ENCODE measurements at regions not wholly inside any gene's neighbourhood (a gene's known extent, or its start where the extent isn't known, plus 50 kb on each side); places are given as distances from the start of the nearest gene placed in this dataset.

DNA sequence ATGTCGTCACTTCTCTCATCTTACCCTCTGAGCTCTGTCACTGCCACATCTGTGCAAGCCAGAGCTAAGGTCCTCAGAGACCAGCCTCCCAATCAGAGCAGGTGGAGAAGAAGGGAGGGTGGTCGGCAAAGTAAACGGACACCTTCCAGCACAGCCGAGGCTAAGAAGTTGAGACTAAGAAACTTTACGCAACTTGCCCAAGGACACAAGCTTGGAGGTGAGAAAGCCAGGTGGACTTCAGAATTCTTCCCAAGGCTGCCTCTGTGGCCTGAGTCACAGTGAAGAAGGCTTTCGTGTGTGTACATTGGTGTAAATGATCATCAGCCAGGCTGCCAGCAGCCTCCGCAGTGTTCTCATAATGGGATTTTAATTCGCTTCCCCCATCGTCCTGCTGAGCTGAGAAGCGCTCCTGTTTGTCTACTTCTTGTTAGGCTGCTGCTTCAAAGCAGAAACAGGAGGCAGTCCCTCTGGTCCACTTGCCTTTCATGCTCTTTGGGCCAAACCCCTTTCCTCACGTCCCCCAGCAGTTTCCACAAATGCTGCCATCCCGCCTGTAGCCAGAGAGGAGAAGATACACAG lies 125.0 kb upstream of the RPL38 start:
- no peak for DNase-seq (ENCODE audit: low read depth, low spot score)

DNA sequence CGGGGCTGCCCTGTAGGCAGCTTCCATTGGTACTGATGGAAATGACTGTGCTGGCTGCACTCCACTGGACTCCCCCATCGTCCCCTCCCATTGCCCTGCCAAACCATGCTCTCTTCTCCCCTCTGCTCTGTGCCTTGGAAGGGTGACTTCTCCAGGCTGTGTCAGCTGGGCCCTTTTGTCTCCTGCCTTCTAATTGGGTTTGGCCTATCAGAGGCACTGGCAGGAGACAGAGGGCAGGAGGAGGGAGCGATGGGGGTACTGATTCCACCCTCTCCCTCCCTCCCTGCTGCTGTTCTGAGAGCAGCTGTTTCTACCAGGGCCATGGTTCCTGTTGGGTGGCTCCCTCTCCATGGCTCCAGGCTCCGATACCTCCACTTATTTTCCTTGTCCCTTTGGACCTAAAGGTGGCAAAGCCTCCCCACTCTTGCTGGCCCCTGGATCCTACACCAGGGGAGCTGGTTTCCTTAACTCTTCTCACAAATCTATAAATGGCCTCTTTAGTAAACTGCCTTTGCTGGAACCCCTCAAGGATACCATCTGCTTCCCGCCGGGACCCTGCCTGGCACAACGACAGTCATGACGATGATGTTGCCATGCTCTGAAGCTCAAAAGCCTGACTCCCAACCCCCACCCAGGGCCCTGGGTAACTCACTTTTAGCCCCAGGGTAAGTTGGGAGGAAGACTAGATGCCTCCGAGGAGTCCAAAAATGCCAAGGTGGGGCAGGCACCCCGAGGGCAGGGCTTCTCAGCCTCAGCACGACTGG lies 123.8 kb upstream of the RPL38 start:
- DNase-seq (ENCODE audit: low read depth, low spot score), result no peak

DNA sequence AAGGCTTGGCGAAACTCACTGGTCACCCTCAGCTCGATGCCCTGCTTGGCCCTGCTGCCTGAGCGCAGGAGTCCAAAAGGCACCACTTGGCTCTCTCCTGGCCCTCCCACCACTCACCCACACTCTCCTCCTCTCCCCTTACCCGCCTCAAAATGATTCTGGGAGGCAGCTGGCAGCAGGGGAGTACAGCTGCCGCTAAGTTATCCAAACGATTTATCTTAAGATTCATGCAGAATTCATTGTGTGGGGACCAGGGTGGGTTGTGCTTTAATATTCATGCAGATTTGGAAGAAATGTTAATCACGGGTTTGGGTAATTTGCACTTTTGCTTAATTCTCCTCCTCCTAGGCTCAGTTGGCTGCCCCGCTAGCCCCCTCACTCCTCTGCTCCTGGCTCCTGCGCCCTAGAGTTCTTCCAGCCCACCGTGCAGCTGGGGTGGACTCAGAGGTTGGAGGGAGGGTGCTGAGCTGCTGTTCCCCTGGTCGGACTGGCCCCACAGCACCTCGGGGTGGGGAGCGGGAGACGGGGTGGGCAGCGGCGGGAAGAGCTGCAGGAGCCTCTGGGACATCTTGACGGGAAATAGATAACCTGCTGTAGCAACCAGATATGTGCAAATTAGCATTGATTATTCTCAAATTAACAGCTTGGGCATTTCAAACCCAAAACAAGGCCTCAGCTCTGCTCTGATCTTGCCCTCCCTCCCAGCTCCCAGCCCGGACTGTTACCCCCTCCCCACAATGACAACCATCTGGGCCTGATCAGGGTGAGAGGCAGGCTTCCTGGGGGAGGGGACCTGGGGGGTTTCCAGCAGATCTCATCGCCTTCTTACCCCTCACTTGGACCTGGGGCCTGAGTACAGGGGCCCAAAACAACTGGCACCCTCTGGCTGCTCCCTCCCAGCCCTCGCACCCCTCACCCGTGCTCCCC lies 122.6 kb upstream of the RPL38 start:
- DNase-seq (ENCODE audit: low read depth, low spot score), result no peak

DNA sequence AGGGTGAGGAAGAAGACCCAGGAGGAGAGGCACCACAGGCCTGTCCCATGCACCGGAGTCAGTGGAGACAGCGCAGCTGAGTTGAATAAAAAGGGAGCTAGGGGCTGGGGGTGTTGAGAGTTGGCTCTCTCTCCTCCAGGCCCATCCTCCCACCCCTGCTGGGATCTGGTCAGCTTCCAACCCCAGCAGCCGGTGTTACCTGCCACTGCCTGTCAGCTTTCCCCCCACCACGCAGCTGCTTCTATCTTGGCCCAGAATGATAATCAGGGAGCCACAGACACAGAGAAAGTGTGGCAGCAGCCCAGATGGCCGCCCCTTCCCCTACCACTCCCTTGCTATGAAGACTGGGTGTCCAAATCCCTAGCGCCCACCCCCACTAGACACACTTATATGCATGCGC lies 120.6 kb upstream of the RPL38 start:
- DNase-seq (ENCODE audit: low read depth, low spot score), result no peak

DNA sequence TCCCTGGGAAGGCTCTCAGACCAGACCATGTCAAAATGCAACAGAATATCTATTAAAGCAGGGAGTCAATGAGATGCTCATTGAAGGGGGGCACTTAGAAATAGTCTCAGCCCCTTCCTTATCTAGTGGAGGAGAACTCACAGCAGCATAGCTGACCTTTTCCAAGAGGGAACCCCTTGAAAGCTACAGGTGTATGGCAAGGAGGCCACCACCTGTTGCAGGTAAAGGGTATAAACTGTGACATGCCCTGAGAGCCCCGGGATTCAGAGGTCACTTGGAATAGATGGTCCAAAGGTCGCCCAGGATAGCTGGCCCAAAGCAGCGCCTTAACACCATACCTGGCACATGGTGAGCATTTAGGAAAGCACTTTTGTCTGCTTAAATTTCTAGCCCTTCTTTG lies 120.2 kb upstream of the RPL38 start:
- DNase-seq (ENCODE audit: low read depth, low spot score), result no peak

DNA sequence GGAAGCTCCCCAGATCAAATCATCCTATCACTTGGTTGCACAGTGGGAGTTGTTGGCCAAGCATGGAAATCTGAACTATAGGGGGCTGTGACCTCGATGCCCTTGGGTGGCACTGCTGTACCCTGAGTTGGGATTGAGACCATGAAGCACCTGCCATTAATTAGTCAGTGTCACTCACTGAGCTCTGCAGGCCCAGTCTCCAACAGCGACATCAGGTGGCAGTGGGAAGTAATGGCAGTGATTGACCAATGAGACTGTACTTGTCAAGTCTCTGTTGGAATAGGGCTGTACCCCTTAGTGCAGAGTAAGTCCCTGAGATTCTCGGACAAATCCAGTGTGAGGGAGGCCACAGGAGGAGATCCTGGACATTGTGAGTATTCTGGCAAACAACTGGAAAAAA lies 118.0 kb upstream of the RPL38 start:
- no peak for DNase-seq (ENCODE audit: low read depth, low spot score)

DNA sequence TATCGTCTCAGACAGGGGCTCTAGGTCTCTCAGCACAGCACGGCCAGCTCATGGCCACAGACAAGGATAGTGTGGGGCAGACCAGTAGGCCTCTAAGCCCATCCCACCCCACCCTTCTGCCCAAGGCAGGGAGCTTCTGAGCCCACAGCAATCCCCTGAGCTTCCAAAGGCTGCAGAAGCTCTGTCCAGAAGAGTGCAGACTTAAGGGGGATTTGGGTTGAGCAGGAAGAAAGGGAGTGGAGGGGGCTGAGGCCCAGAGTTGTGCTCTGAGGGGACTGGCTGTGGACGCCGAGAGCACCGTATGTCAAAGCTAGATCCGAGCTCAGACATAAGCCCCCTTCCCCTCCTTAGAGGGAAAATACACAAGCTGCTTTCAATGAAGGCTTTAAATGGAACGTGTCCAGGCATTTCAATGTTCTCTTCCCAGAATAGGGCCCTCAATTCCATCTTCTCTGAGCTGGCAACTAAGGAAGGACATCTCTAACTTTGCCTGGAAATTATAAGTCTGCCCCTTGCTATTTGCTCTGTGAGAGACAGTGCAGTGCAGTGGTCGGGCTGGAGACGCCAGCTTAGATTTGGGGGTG lies 116.4 kb upstream of the RPL38 start:
- DNase-seq (ENCODE audit: low read depth, low spot score), result no peak

DNA sequence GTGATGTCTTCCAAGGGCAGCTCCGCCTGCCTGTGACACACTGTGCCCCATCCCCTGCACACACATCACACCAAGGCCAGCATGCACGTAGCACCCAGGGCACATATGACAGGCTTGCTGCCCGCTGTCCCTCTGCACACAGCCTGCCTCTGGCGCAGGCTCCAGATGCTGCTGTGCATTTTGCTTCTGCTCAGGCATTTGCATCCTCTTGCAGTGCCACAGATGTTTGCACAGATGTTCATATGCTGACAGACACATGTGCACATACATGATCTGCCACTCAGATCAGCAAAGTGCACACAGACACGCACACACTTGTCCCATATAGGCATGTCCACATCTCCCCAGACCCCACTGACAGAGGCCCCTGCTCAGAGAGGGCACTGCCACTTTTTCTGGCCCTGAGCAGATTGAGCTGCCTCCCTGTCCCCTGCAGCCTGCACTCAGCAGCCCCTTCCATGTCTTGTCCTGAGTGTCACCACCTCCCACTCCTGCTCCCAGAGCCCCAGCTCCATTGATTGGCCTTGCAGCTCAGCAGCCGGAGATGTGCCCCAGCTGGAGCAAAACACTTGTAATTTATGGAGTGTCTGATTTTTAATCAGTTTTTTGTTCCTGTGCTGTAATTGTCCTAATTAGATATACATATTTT lies 115.1 kb upstream of the RPL38 start:
- DNase-seq (ENCODE audit: low read depth, low spot score), result no peak

DNA sequence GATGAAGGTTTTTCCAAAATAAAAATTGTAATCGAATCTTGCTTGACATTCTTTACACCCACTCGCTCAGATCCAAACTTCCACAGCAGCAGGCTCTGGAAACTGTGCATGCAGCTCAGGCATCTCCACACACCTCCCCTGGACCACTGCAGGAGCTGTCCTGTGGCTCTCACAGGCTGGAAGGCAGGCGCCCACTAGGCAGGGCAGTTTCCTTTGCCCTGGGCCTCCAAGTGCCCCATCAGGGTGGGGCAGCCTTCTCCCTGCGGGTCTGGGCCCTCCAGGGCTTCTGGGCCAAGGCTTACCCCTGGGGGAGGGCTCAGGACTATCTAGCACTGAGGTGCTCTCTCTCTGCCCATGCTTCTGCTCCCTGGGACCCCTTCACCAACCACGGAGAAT lies 114.5 kb upstream of the RPL38 start:
- no peak for DNase-seq (ENCODE audit: low read depth, low spot score)

DNA sequence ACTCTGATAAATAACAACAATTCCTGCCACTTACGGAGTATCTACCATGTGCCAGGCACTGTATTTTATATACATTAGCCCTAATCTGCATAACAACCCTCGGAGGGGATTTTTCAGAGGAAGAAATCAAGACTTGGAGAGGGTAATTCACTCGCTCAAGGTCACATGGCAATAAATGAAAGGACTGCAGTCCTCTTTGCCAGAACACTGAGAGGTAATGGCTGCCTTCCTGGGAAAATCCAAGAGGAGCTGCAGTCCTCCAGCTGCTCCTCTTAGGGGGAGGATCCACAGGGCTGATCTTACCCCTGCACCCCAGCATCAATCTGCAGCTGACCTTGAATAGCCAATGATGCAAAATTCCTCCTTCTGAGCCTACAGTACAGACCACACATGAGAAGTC lies 114.1 kb upstream of the RPL38 start:
- DNase-seq (ENCODE audit: low read depth, low spot score), result no peak

DNA sequence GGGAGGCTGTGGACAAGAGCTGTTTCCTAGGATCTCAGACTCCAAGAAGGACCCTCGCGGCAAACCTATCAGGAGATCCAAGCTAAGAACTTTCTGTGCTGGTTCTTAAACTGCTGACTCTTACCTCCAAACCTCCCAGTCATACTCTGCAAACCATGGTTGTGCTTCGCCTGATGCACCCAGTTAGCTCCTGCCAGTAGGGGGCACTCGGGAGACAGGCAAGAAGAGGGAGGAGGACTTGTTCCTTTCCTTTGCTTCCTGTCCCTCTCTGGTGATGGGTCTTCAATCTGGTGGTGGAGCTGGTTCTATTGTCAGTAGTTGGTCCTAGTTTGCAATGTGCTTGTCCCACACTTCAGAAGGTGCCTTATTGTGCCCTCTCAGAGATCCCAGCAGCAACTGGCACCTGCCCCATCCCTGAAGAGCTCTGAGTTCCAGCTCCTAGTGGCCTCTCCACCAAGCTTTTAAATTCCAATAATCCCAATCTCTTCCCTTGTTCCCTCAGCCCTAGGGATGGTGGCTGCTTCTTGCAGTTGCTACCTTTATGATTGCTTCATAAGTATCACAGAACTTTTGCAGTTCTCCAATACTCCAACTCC lies 113.5 kb upstream of the RPL38 start:
- no peak for DNase-seq (ENCODE audit: low read depth, low spot score)

DNA sequence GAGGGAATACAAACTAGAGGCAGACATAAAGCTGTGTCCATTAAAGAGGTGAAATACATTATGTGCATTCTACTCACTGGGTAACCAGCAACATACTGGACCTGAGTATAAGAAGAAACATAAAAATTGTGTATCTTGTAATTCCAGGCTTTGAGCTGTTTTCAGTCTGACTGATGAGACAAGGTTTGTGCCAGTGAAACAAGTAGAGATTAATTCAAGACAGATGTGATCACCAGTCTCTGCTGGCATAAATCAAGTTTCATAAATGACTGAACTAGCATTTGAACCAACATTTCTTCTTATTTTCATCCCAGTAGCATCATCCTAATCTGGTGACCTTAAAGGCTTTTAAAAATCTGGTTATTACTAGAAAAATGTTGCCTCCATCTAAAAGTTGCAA lies 108.8 kb upstream of the RPL38 start:
- DNase-seq (ENCODE audit: low read depth, low spot score), result no peak

DNA sequence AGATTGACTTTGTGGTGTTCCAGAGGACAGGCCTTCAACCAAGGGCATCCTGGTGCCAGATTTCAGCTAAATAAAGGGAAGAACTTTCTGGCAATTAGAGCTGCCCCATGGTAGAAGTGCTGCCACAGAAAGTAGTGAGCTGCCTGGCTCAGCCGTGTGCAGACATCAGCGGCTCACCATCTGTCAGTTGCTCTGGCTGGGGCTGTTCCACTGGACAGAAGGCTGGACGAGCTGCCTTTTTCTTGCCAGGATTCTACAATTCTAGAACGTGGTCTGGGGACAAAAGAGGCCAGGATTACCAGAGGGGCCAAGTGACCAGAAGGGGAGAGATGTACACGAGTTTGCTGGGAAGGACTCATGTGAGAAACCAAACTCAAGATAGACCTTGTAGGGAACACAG lies 107.0 kb upstream of the RPL38 start:
- no peak for DNase-seq (ENCODE audit: low read depth, low spot score)

DNA sequence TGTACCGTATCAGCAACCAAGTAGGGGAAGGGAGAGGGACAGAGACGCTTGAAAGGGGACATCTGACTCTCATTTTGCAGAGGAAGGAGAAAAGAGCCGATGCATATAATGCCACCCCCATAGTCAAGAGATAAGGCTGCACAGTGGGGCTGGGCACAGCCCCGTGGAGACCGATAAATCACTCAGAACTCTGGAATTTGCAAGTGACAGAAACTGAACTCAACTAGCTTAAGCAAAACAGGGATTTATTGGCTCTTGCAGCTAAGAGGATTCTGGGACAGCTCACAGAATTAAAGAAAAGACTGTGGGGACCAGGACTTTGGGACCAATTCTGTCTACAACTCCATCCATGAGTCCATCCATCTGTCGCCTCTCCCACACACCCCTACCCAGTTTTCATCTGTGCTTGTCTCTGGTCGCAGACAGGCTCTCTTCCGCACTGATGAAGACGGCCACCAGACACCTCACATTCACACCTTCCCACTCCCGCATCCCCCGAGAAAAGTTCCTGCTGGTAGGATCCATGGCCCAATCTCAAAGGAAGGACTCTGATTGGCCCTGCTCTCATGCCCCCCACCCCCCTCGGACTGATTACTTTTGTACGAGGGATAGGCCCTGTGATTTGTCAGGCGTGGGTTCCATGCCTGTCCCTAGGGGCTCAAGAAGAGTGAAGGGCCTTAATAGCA lies 105.9 kb upstream of the RPL38 start:
- no peak for DNase-seq (ENCODE audit: low read depth, low spot score)

DNA sequence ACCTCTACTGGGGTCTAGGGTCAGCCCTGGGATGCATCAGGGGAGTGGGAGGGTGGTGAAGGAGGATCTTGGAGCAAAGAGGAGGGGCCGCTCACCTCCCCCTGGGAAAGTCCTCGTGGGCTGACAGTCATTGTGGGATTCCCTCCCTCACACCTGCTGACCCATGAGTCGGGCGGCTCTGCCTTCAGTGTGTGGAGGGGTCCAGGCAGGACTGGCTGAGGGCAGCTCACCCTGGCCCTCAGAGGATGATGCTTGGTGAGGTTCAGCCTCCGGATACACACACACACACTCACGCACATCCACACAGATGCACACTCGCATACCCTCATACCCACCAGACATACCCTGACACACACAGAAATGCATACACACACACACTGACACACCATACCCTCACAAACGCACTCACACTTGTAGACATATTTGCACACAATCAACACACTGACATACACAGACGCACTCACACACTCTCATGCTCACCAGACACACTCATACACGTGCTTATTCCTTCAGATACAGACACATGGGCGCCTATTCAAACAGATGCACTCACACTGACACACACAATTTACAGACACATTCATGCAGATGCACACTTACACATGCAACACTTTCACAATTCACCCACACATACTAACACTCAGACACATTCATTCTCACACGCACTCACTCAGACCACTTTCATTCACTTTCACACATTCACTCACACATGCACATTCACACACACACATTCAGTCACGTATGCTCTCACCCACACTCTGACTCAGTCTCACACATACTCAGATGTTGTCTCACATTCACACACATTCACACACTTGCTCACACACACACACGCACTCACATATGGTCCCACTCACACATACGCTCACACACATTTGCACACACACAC lies 105.1 kb upstream of the RPL38 start:
- DNase-seq (ENCODE audit: low read depth, low spot score), result no peak

DNA sequence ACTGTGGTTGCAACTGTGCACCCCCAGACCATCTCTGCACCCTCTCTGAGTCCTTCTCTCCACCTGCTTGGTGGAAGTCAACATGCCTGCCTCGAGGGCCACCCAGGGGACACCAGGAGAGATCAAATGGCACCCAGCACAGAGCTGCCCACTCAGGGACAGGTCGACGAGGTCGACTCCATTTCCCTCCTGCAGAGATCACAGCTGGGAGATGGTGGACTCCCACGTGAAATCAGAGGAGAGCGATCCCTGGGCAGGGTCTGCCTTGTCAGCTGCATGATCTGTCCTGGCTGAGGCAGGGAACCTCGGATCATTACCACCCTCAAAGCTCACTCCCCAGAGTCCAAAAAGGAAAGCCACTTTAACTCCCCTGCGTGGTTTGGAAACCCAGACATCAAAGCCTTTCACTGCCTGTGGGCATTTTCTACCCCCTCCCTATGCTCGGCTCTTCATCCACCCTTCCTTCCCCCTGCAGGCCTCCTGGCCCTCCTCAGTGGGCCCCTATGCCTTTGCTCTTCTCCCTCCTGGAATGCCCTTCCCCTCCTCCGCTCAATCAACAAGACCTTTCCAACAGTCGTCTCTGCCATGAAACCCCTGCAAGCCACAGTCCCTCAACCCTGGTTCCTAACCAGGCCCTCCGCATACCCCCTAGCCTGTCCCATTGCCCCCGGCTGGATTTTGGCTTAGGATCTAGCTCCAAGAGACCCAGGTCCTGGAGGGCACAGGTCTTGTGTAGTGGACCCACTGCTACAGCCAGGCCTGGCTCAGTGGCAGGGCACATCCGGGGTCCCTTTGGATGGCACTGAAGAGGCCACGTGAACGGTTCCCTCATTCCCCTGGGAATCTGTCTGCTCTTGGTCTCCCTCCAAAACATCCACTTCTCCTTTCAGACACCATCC lies 103.8 kb upstream of the RPL38 start:
- no peak for DNase-seq (ENCODE audit: low read depth, low spot score)

DNA sequence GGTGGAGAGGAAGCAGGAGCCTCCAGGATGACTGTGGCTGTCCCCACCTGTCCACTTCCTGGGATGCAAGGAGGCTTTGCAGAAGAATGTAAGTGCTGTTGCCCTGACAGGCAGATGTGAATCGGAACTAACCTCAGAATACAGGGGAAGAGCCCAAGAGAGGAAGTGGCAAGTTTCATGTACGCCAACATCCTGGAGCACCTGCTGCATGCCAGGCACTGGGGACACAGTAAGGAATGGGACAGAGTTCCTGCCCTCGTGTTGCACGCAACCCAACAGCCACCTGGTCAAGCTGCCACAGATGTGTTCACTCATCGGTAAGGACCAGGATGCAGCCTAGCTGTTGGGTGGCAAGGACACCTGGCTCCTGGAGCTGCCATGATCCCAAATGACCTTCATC lies 98.6 kb upstream of the RPL38 start:
- no peak for DNase-seq (ENCODE audit: low read depth, low spot score)

DNA sequence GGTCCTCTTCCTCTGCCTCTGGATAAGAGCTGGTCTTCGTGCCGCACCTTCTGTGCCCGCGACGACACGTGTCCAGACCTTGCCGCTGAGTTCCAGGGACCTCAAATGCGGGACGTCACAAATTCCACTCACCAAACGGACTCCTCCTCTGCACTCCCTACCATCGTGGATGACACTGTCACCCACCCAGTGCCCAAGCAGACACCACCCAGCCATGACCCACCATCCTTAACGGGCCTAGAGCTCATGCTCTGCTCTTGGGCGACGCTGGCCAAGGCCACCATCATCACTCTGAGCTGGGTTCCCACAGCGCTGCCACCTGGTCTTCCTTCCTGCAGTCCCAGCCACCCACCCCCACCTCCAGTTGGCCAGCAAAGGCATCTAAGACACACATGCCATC lies 96.4 kb upstream of the RPL38 start:
- DNase-seq (ENCODE audit: low read depth, low spot score), result no peak
